Epithelial cell of esophagus (primary cell): ENCODE measurements at regions not wholly inside any gene's neighbourhood (a gene's known extent, or its start where the extent isn't known, plus 50 kb on each side); places are given as distances from the start of the nearest gene placed in this dataset.

Experiments used
- DNase-seq: peaks from one replicate; pipeline ENCODE4 v3.0.0; 2010; ENCODE audit warnings: low read depth
- H3K4me3 ChIP-seq: 2 replicates; pipeline ENCODE4 v1.5.1; 2011; ENCODE audit warnings: mild to moderate bottlenecking, low read length, control low read depth
- TF ChIP-seq, protein P1 (sequence below): IDR thresholded peaks from 2 replicates; pipeline ENCODE4 v1.5.1; 2011; ENCODE audit warnings: low read depth, mild to moderate bottlenecking, low read length, control low read depth, inconsistent platforms; ENCODE audit not compliant: insufficient read depth; ENCODE audit errors: missing control alignments

DNA sequence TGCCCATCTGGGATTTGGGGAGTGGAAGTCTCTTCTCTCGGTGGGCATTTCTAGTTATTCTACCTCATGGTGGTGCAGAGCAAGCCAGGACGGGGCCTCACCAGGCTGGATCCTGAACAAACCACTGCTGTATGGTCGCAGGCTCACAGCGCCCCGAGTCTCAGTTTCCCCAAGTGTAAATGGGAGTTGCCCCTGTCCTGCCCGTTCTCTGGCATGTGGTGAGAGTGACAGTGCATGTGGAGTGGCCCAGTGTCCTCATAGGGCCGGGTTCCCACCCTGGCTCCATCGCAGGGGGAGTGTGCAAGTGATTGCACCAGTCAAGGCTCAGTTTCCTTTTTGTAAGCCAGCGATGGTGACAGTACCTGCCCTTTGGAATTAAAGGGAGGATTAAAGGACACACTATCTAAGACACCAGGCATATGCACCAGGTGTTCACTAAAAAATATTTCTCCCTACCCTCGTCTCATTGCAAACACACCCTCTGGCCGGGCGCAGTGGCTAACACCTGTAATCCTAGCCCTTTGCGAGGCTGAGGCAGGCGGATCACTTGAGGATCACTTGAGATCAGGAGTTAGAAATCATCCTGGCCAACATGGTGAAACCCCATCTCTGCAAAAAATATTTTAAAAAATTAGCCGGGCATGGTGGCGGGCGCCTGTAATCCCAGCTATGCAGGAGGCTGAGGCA is 173.3 kb upstream of the MYCN start:
- no peak for DNase-seq
- TF ChIP-seq, protein P1, sequence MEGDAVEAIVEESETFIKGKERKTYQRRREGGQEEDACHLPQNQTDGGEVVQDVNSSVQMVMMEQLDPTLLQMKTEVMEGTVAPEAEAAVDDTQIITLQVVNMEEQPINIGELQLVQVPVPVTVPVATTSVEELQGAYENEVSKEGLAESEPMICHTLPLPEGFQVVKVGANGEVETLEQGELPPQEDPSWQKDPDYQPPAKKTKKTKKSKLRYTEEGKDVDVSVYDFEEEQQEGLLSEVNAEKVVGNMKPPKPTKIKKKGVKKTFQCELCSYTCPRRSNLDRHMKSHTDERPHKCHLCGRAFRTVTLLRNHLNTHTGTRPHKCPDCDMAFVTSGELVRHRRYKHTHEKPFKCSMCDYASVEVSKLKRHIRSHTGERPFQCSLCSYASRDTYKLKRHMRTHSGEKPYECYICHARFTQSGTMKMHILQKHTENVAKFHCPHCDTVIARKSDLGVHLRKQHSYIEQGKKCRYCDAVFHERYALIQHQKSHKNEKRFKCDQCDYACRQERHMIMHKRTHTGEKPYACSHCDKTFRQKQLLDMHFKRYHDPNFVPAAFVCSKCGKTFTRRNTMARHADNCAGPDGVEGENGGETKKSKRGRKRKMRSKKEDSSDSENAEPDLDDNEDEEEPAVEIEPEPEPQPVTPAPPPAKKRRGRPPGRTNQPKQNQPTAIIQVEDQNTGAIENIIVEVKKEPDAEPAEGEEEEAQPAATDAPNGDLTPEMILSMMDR = no peak
- no peak overlapping the region for H3K4me3 ChIP-seq

- TF ChIP-seq, protein P1 = no peak
- no peak overlapping the region for H3K4me3 ChIP-seq
- no peak for DNase-seq
Measured at GRCh38 chr2:15767679-15768078, 172.7 kb upstream of the MYCN start.

- no peak overlapping the region for H3K4me3 ChIP-seq
- DNase-seq = no peak
- TF ChIP-seq, protein P1 = no peak
Measured at GRCh38 chr2:15768142-15768541, 172.2 kb upstream of the MYCN start.

GRCh38 chr2:15768615-15769014 is 171.7 kb upstream of the MYCN start:
- TF ChIP-seq, protein P1 = no peak
- no peak overlapping the region for H3K4me3 ChIP-seq
- DNase-seq = no peak

DNA sequence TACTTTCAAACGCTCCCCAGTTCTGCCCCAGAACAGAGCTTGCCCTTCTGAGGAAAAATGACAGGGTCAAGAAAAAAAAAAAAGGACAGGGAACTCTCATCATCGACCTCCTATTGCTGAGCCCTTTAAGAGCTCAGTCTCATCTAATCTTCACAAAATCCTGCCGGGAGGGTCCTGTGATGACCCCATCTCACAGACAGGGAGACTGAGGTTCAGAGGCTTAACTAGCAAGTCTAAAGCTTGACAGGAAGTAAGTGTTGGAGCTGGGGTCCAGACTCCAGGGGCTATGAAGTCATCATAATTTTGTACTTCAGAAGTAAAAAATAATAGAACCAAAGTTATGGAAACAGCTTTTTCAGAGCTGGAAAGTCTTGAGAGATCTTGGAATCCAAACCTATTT is 171.1 kb upstream of the MYCN start:
- TF ChIP-seq, protein P1 = no peak
- no peak for DNase-seq
- H3K4me3 ChIP-seq = no peak overlapping the region

GRCh38 chr2:15769676-15770547 is 170.4 kb upstream of the MYCN start:
- DNase-seq = no peak
- H3K4me3 ChIP-seq = no peak overlapping the region
- TF ChIP-seq, protein P1 = no peak
